OCI-LY3 (cell line): ENCODE measurements at regions not wholly inside any gene's neighbourhood (a gene's known extent, or its start where the extent isn't known, plus 50 kb on each side); places are given as distances from the start of the nearest gene placed in this dataset.

ENCODE experiments used
- CTCF ChIP-seq: fragments of 200-600, 300-600 bp; sonication (generic); IDR thresholded peaks from 2 replicates; pipeline ENCODE4 v1.5.1; 2014; ENCODE audit warnings: antibody characterized with exemption, low read length, low read depth
- EZH2phosphoT487 ChIP-seq: fragments of 200-600 bp; shearing (Covaris generic); IDR thresholded peaks from 2 replicates; pipeline ENCODE4 v1.6.1; 2018; ENCODE audit warnings: antibody characterized with exemption, mixed run types, low read depth

- TF ChIP-seq CTCF (no peak), EZH2phosphoT487 (no peak)
Measured at GRCh38 chr5:174827558-174827957, 103.2 kb downstream of the MSX2 start.
